ENCODE measurements at regions not wholly inside any gene's neighbourhood (a gene's known extent, or its start where the extent isn't known, plus 50 kb on each side); places are given as distances from the start of the nearest gene placed in this dataset.

DNA sequence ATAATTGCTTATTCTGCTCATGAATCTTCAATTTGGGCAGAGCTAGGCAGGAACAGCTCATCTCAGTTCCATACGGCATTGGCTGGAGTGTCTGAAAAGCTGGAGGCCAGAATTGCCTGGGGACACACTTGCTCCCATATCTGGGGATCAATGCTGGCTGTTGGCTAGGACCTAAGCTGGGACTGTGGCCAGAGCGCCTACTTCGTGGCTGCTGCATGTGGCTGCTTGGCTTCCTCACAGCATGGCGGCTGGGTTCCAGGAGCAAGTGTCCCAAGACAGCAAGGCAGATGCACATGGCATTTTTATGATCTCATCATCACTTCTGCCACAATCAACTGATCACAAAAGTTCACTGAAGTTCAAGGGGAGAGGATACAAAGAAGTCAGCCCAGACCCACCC is 200.2 kb downstream of the TTC8 start:
- no peak for DNase-seq

DNA sequence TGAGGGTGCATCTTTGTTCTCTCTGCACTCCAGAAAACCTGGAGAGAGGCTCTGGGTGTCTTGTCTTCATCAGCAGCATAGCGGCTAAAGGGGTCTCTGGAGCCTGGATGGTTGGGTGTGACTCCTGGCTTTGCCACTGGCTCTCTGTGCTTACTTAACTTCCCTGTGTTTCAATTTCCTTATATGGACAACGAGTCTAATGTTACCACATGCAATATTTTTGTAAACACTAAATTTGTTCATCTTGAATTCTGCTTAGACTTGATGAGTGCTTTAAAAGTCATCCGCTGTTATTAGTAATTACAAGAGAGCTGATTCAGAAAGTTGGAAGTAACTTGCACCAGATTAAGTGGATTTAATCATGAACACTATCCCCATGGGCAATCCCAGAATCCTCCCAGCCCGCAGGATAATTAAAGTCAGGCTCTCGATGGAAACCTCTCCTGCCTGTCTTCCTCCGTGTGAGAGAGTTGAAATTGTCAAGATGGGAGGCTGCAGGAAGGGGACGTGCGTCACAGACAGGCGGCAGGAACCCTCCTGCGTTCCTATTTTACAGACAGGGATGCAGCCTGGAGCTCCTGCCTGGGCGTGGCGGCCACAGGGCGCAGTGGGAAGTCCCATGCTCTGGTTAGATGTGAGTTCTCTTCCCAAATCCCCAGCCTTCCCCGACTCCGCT is 201.2 kb downstream of the TTC8 start:
- DNase-seq, result no peak

DNA sequence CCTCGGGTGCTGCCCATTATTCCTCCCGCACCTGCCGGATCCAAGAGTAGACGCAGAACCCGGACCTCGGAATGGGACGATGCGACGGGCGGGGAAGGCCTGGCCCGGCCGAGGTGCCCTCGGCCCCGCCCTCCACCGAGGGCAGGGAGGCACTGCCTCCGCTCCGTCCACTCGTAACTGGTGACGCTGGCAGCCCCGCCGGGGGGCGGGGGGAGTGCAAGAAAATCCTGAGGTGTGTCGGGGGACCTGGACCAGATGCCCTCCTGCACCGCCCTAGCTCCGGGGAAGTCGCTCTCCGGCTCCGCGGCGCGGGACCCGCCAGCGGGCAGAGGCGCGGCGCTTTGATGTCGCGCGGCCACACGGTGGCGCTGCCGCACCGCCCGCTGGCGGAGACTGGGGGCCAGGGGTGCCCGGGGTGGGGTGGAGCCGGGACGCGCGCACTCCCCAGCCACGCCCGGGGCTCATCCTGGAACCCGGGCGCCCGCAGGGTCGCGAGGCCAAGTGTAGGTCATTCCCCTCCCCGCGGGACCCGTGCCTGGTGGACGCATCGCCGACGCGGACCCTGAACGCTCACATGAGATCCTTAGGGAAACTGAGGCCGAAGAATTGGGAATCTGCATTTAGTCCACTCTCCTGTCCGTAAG is 202.8 kb downstream of the TTC8 start:
- DNase-seq, result peak in 5 of 6 experiments; percentile 25 to 63 (median 42)

DNA sequence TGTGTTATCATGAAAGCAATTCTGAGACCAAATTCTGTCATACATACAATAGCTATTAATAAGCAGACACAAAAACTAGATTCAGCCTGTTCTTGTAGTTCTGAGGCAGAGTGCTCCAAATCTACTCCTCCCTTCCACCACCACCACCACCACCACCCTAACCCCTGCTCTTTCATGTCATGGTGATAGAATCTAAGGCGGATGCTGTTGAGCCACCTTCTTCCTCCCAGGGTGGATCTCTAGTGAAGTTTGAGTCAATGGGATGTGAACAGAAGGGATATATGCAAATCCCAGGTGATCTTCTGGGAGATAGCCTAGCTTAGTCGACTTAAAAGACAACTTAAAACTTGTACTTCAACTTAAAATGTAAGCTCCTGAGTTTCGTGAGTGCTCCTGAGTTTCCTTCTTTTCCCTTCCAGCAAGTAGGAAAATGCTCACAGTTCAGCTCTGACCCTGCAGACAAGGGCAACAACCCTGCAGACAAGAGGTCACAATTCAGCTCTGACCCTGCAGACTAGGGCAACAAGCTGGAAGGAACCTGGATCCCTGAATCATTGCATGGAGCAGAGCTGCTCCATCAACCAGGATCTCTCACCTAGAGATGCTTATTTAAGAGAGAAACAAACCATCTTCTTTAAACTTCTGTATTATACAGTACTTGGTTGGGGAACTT is 204.1 kb downstream of the TTC8 start:
- DNase-seq, result no peak

DNA sequence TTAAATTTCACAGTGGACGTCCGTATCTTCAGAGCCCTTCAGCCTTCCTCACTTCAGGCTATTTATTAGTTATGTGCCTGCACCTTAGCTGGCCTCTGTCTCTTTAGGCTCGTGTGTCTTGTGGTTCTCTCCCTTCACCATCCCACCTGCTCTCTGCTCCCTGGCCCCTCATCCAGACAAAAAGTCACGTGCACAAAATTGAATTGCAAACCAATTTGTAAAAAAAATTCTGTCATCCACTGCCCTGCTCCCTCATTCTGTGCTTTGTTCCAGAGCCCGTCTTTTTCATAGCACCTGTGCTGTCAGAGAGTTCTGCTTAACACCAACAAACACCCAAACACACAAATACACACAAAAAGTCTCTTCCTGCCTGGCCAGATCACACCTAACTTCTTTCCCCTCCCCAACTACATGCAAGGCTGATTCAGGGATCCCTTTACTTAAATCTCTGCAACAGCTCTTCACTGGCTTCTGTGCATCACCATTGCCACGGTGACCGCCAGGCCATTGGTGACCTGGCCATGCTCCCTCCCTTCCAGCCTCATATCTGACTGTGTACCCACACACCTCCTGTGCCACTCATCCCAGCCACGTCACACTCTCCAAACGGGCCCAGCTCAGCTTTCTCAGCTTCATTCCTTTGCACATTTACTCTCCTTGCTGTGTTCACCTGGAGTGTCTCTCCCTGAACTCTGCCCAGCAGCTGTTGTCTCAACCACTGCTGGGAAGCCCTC is 205.7 kb downstream of the TTC8 start:
- DNase-seq, result no peak

DNA sequence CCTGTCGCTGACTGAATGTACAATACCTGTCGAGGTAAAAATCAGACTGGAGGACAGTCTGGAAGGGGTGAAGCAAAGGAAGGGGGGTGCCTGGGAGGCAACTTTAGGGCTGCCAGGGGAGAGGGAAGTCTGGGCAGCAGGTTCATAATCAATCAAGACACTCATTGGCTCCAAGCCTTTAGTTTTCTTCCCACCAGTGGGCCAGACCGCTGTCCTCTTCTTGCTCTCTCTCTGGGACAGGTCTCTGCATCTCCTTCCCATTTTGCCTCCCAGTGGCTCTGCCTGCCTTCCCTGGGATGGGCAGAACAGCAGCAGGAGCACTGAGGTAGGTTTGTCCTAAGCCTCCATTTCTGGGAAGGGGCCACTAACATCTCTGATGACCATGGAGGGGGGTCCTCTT is 206.5 kb downstream of the TTC8 start:
- DNase-seq, result no peak

DNA sequence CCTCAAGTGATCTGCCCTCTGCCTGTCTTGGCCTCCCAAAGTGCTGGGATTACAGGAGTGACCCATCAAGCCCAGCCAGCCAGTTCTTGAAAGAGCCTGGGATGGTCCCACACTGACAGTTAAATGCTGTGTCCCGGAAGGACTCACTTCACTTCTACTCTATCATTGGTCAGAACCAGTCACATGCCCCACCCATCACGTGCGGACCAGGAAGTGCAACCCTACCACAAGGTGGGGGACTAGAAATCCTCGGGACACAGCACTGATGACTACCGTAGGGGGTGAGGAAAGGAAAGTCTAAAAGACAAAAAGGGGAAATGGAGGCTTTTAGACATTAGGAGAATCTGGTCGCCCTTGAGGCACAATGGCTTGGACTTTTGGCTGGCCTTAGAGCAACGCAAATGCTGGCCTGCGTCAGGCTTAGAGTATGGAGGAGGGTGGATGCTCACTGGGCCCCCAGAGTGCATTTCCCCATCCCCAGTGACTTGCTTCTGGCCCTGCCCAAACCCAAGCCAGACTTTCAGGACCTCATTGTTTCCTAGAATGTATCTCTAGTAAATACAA is 207.7 kb downstream of the TTC8 start:
- no peak for DNase-seq

DNA sequence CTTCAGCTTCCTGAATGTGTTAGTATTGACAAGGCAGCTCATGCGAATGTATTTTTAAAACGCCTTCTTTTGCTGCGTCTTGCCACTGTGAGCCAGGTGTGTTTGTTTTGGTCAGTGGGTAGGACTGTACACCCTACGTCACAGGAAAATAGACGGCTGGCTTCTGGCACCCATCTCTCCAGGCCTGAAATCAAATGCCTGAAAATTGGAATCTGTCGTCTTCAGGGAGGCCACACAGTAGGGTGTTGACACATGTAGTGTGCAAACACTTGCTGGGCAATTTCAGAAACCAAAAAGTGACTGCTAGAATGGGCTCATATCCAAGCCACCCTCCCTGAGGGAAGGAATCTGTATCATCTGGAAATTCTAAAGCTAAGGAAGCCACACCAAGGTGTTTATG is 209.3 kb downstream of the TTC8 start:
- DNase-seq, result no peak

DNA sequence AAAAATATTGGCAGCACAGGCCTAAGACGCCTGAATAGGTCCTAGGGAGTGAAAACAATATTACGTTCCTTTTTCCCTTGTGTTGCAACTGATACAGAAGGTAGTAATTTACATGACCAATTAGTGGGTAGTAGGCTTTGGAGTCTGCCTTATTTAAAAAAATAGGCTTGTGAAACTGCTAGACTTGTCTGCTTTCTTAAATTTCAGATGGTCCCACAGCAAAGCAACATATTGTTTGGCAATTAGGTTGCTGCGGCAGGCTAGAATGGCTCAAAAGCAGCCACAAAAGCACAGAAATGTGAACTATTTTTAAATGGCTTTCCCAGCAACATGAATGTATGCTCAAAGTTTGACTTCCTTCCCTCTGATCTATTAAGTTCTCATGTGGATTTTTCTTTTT is 211.9 kb downstream of the TTC8 start:
- no peak for DNase-seq

DNA sequence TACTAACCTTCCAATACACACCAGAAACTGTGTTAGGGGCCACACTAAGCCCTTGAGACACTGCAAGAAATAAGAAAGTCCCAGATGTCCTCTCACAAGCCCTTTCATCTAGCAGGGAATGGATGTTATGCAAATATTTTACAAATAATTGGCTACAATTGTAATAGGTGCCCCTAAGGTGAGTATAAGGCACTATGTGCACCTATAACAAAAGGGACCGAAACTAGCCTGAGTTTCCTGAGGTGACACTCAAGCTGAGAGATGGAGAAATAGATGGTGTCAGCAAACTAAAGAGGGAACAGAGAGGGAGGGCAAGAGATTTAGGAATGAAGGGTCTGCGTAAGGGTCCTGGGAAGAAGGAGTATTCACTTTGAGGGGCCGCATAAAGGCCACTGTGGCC is 212.6 kb downstream of the TTC8 start:
- no peak for DNase-seq

DNA sequence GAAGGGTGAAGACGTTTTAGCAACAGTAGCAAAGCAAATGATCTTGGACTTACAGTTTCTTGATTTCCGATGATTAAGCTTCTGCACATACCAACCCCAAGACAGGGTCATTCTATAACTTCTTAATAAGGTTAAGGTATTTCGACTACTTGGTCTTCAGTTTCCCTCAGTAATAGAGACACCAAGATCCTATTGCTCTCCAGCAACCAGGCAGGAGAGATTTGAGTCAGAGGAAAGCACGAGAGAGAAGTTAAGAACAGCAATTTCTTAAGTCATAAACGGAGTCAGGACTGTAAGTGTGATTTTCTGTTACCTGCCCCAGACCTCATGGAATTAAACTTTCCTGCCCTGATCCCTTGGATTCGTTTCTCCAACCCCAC is 215.6 kb downstream of the TTC8 start:
- no peak for DNase-seq

DNA sequence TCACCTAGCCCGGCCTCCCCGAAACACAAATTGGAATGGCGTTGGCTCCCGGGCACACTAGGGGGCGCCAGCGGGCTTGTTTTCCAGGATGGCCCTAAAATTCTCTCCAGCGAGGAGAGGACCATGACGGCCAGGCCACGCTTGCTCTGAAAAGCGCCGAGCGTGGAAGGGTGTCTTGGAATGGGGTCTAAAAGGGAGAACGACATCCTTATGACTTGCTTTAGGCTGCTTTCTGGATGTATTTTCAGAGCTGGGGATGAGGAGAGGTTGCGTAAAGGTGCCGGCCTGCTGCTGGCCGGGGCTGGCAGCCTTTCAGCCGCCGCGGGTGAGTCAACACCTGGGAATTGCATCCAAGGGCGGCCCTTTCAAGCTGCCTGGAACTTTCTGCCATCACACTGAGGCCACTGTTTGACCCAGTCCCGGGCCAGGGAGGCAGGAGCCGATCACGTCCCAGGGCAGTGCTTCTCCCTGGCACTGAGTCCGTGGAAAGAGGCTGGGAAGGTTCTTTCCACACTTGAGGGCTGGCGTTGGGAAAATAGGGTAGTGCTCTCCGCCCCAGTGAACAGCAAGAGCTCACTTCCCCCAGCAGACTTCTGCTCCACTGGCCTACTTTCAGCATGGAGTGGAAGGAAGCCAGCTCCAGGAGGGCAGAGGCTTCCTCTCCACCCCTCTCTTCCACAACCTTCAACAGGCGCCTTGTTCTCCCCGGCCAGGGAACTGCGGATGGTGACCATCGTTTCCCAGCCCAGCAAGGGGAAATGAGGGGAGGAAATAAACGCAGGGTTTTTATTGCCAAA is 216.2 kb downstream of the TTC8 start:
- peak; percentile 47 to 82 (median 69) for DNase-seq

DNA sequence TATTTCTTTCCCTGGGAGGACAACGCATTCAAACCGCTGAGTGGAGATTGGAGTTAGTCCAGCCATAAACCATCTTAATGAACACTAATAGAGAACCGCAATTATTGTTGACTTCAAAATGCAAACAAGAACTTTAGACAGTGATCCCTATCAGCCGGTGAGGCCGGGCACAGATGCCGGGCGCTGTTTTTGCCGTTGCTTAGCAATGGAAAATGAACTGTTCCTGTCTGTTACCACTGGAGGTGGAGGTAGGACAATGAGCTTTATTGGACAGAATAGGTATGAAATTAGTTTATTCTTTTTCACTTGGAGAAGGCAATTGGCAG is 216.8 kb downstream of the TTC8 start:
- DNase-seq, result no peak

DNA sequence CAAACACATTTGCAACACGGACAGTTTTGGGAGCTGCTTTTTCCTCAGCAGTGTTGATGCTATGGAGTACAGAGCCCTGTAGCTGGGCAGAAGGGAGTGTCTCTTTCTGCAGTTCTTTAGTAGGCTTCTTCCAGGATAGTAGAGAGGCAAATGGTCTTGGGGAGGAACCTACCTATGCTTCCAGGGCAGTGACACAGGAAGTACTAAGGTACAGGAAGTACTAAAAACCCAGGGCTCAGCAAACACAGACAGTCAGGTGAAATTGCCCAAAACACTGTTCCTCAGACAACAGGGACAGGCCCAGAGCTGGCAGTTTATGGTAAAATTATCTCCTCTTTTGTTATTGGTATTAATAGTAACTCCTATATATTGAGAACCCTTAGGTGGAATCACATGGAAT is 217.6 kb downstream of the TTC8 start:
- DNase-seq, result no peak

DNA sequence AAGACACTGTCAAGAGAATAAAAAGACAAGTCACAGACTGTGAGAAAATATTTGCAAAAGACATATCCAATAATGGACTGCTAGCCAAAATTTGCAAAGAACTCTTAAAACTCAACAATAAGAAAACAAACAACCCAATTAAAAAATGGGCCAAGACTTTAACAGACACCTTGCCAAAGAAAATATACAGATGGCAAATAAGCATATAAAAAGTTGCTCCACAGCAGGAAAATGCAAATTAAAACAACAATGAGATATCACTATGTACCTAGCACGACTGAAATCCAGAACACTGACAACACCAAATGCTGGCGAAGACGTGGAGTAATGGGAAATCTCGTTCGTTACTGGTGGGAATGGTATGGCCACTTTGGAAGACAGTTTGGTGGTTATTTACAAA is 228.9 kb downstream of the TTC8 start:
- no peak for DNase-seq

DNA sequence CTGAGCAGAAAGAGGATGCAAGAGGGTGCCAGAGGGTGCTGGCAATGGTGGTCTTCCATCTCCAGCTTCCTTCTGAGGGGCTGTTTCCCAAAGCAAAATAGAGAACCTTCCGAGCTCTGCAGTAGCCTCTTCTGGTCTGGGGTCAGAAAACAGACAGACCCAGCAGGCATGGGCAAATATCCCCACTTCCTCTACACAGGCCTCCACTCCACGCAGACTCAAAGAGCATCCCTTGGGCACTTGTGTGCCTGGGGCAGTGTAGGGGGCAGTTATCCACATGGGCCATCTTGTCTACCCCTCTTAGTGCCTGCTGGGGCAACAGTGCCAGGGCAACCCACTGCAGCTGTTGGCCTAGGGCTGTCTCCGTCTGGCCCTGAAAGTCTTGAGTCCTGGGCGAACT is 231.9 kb downstream of the TTC8 start:
- DNase-seq, result no peak

DNA sequence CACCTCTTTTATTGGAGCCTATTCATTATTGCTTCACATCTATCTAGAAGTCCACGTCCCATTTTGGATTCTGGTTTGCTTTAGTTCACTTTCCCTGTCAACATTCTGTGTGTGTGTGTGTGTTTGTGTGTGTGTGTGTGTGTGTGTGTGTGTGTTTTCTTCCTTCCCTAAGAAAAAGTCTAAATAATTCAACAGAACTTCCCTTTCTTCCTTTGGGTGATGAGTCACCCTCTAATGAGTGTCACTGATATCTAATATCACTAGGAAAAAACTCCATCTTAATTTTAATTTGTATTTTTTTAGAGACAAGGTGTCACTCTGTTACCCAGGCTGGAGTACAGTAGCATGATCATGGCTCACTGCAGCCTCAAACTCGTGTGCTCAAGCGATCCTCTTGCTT is 234.2 kb downstream of the TTC8 start:
- DNase-seq, result no peak

DNA sequence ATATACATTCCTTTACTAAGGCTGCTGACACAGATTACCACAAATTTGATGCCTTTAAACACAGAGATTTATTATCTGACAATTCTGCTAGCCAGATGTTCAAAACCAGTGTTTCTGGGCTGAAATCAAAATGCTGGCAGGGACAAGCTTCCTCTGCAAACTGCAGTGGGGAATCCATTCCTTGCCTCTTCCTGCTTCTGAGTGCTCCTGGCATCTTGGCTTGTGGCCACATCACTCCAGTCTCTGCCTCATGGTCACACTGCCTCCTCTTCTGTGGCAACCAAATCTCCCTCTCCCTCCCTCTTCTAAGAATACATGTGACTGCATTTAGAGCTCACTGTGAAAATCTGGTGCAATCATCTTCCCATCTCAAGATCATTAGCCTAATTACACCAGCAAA is 235.7 kb downstream of the TTC8 start:
- DNase-seq, result no peak

DNA sequence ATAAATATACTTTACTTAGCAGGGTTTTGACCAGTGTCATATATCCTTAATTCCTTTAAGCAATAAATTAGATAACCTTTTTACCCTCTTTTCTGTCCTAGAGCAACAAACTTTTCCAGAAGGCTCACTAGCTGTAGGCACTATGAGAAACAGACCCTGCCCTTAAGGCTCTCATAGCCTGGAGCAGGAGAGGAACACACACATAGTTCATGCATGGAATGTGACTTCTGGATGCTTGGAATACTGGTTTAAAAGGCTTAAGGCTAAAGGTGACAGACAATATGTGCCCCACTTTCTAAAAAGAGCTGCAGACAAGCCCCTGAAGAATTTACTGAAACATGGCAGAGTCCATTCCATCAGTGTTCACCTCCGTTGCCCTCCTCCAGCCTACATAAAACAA is 237.2 kb downstream of the TTC8 start:
- no peak for DNase-seq

DNA sequence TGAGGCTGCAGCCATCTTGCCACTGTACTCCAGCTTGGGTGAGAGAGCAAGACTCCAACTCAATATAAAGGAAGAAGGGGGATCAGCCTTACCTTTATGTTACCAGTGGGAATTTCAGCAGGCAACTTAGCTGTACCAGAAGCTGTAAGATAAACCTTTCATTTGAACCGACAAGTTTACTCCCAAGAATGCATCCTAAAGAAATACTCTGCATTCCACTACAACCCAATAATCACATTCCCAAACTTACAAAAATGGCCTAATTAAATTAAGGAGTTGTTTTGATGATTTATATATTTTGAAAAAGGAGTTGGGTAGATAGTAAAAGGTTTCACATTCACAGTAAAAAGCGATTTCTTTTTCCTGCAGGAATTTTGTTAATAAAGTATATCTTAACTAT is 241.4 kb downstream of the TTC8 start:
- no peak for DNase-seq

DNA sequence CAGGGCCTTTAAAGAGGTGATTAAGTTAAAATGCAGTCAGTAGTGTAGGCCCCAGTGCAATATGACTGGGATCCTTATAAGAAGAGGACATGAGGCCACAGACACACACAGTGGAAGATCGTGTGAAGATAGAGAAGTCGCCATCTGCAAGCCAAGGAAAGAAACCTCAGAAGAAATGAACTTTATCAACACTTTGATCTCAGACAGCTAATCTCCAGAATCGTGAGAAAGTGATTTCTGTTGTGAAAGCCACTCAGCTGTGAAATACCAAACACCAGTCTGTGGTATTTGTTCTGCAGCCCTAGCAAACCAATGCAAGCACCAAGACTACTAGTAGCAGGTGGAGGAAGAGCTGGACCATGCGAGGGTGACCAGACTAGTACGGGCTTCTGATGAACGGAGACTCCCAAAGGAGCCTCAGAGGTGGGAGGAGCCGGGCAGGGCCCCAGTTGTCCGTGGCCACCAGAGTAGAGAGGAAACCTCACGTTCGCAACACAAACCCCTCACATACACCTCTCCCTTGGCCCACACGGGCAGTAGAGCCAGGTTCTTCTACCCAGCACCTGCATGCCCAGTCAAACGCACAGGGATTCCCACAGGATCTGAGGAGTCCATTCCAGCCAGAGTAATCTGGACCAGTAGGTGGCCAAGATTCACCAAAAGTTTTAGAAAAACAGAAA is 243.0 kb downstream of the TTC8 start:
- DNase-seq, result no peak
